T-helper 1 cell treated with Interleukin-12 subunit alpha and Interleukin-12 subunit beta and Interleukin-4 antibody, amounts not matched to agents 30 μg/mL and 1 μg/mL, for 36 hours (primary cell): ENCODE measurements at regions not wholly inside any gene's neighbourhood (a gene's known extent, or its start where the extent isn't known, plus 50 kb on each side); places are given as distances from the start of the nearest gene placed in this dataset.
"Not testable (repeated sequence)": the region's sequence is repeated elsewhere in the genome, so short reads cannot be mapped to it uniquely, and the experiment has no call there.

ENCODE experiments used
- H3K27ac Mint-ChIP-seq: one replicate; pipeline ENCODE4 v1.8.0; 2021; ENCODE audit warnings: mild to moderate bottlenecking, mixed read lengths
- H3K27me3 Mint-ChIP-seq: one replicate; pipeline ENCODE4 v1.8.0; 2021; ENCODE audit warnings: low read depth, mixed read lengths
- H3K36me3 Mint-ChIP-seq: one replicate; pipeline ENCODE4 v1.8.0; 2021; ENCODE audit warnings: low read depth, mixed read lengths
- H3K4me1 Mint-ChIP-seq: one replicate; pipeline ENCODE4 v1.8.0; 2021; ENCODE audit warnings: low read depth, mixed read lengths
- H3K4me3 Mint-ChIP-seq: one replicate; pipeline ENCODE4 v1.8.0; 2021; ENCODE audit warnings: mild to moderate bottlenecking, moderate library complexity, mixed read lengths
- H3K9me3 Mint-ChIP-seq: one replicate; pipeline ENCODE4 v1.8.0; 2021; ENCODE audit warnings: mixed read lengths

GRCh38 chr1:120973836-120974235 lies 84.3 kb downstream of the PPIAL4A start:
- not testable (repeated sequence) for H3K36me3 Mint-ChIP-seq, H3K4me3 Mint-ChIP-seq

GRCh38 chr1:120977279-120977678 lies 87.7 kb downstream of the PPIAL4A start:
- H3K4me3 Mint-ChIP-seq, H3K27me3 Mint-ChIP-seq, H3K27ac Mint-ChIP-seq, H3K4me1 Mint-ChIP-seq, H3K9me3 Mint-ChIP-seq, H3K36me3 Mint-ChIP-seq: not testable (repeated sequence)

More at GRCh38 chr1:120973836-120974235, 84.3 kb downstream of the PPIAL4A start:
- H3K27me3 Mint-ChIP-seq, H3K9me3 Mint-ChIP-seq, H3K27ac Mint-ChIP-seq, H3K4me1 Mint-ChIP-seq: not testable (repeated sequence)

GRCh38 chr1:120981489-120982094 lies 92.0 kb downstream of the PPIAL4A start:
- not testable (repeated sequence) for H3K9me3 Mint-ChIP-seq, H3K4me3 Mint-ChIP-seq, H3K4me1 Mint-ChIP-seq, H3K27ac Mint-ChIP-seq, H3K36me3 Mint-ChIP-seq, H3K27me3 Mint-ChIP-seq

GRCh38 chr1:120994614-120995013 lies 105.0 kb downstream of the PPIAL4A start:
- not testable (repeated sequence) for H3K9me3 Mint-ChIP-seq, H3K4me3 Mint-ChIP-seq, H3K4me1 Mint-ChIP-seq, H3K36me3 Mint-ChIP-seq, H3K27ac Mint-ChIP-seq, H3K27me3 Mint-ChIP-seq

- H3K27me3 Mint-ChIP-seq, H3K4me3 Mint-ChIP-seq, H3K4me1 Mint-ChIP-seq, H3K36me3 Mint-ChIP-seq, H3K9me3 Mint-ChIP-seq, H3K27ac Mint-ChIP-seq: not testable (repeated sequence)
Measured at GRCh38 chr1:120995025-120995424, 105.5 kb downstream of the PPIAL4A start.

GRCh38 chr1:121001090-121001726 lies 111.6 kb downstream of the PPIAL4A start:
- not testable (repeated sequence) for H3K27ac Mint-ChIP-seq, H3K27me3 Mint-ChIP-seq, H3K9me3 Mint-ChIP-seq, H3K4me1 Mint-ChIP-seq, H3K4me3 Mint-ChIP-seq, H3K36me3 Mint-ChIP-seq

GRCh38 chr1:121003230-121003629 lies 113.7 kb downstream of the PPIAL4A start:
- H3K27ac Mint-ChIP-seq, H3K4me3 Mint-ChIP-seq, H3K36me3 Mint-ChIP-seq, H3K9me3 Mint-ChIP-seq, H3K27me3 Mint-ChIP-seq, H3K4me1 Mint-ChIP-seq: not testable (repeated sequence)

- peaks cover 18% of the 10 kb centered on the region for H3K27me3 Mint-ChIP-seq
Measured at GRCh38 chr1:121006826-121007225, 117.3 kb downstream of the PPIAL4A start.

GRCh38 chr1:121007755-121008154 lies 118.2 kb downstream of the PPIAL4A start:
- H3K9me3 Mint-ChIP-seq, H3K27ac Mint-ChIP-seq, H3K36me3 Mint-ChIP-seq: not testable (repeated sequence)
- Mint-ChIP-seq H3K27me3 (peaks cover 18% of the 10 kb centered on the region), H3K4me3 (peak overlapping the region; percentile 55), H3K4me1 (peaks cover 12% of the 10 kb centered on the region)

More at GRCh38 chr1:121006826-121007225, 117.3 kb downstream of the PPIAL4A start:
- not testable (repeated sequence) for H3K27ac Mint-ChIP-seq, H3K9me3 Mint-ChIP-seq, H3K4me3 Mint-ChIP-seq, H3K36me3 Mint-ChIP-seq
- H3K4me1 Mint-ChIP-seq: peaks cover 12% of the 10 kb centered on the region

- peaks cover 12% of the 10 kb centered on the region for H3K4me1 Mint-ChIP-seq
- H3K4me3 Mint-ChIP-seq: peak overlapping the region; percentile 63
- H3K9me3 Mint-ChIP-seq, H3K27ac Mint-ChIP-seq, H3K36me3 Mint-ChIP-seq: not testable (repeated sequence)
- H3K27me3 Mint-ChIP-seq: peaks cover 18% of the 10 kb centered on the region
Measured at GRCh38 chr1:121008512-121009215, 119.1 kb downstream of the PPIAL4A start.

- Mint-ChIP-seq H3K4me1 (peaks cover 12% of the 10 kb centered on the region), H3K27me3 (peaks cover 18% of the 10 kb centered on the region), H3K4me3 (peak overlapping the region; percentile 63)
- not testable (repeated sequence) for H3K9me3 Mint-ChIP-seq, H3K36me3 Mint-ChIP-seq, H3K27ac Mint-ChIP-seq
Measured at GRCh38 chr1:121009216-121010057, 119.9 kb downstream of the PPIAL4A start.

- not testable (repeated sequence) for H3K9me3 Mint-ChIP-seq, H3K36me3 Mint-ChIP-seq, H3K27ac Mint-ChIP-seq, H3K4me3 Mint-ChIP-seq
- Mint-ChIP-seq H3K4me1 (peaks cover 12% of the 10 kb centered on the region), H3K27me3 (peaks cover 18% of the 10 kb centered on the region)
Measured at GRCh38 chr1:121010141-121010540, 120.6 kb downstream of the PPIAL4A start.

- H3K9me3 Mint-ChIP-seq, H3K36me3 Mint-ChIP-seq, H3K4me1 Mint-ChIP-seq, H3K27ac Mint-ChIP-seq, H3K4me3 Mint-ChIP-seq: not testable (repeated sequence)
- H3K27me3 Mint-ChIP-seq: peaks cover 14% of the 10 kb centered on the region
Measured at GRCh38 chr1:121013181-121013580, 123.6 kb downstream of the PPIAL4A start.

GRCh38 chr1:121016182-121017028 lies 126.8 kb downstream of the PPIAL4A start:
- H3K9me3 Mint-ChIP-seq, H3K4me1 Mint-ChIP-seq, H3K36me3 Mint-ChIP-seq, H3K27me3 Mint-ChIP-seq: not testable (repeated sequence)
- Mint-ChIP-seq H3K27ac (peak overlapping the region; percentile 84), H3K4me3 (peak overlapping the region; percentile 50)
